Kidney glomerular epithelial cell (primary cell): ENCODE measurements at regions not wholly inside any gene's neighbourhood (a gene's known extent, or its start where the extent isn't known, plus 50 kb on each side); places are given as distances from the start of the nearest gene placed in this dataset.

ENCODE experiments used
- DNase-seq: peaks from one replicate; lab custom pipeline; 2025; lab: John Stamatoyannopoulos, UW

GRCh38 chr10:43869669-43870322 is 221.1 kb upstream of the ZNF32 start:
- DNase-seq, result no peak

GRCh38 chr10:43868952-43869351 is 220.3 kb upstream of the ZNF32 start:
- DNase-seq, result no peak

- no peak for DNase-seq
Observed at GRCh38 chr10:43867667-43868565, 219.2 kb upstream of the ZNF32 start.

GRCh38 chr10:43867113-43867512 is 218.4 kb upstream of the ZNF32 start:
- DNase-seq, result no peak

- no peak for DNase-seq
Observed at GRCh38 chr10:43866712-43867111, 218.0 kb upstream of the ZNF32 start.

GRCh38 chr10:43865265-43866135 is 216.8 kb upstream of the ZNF32 start:
- DNase-seq, result no peak

- no peak for DNase-seq
Observed at GRCh38 chr10:43864656-43865055, 216.0 kb upstream of the ZNF32 start.

GRCh38 chr10:43863859-43864591 is 215.3 kb upstream of the ZNF32 start:
- DNase-seq, result peak; percentile 33

GRCh38 chr10:43863270-43863669 is 214.6 kb upstream of the ZNF32 start:
- no peak for DNase-seq

GRCh38 chr10:43862756-43863155 is 214.1 kb upstream of the ZNF32 start:
- no peak for DNase-seq

GRCh38 chr10:43861966-43862751 is 213.5 kb upstream of the ZNF32 start:
- peak; percentile 97 for DNase-seq

GRCh38 chr10:43859016-43859525 is 210.4 kb upstream of the ZNF32 start:
- no peak for DNase-seq

- no peak for DNase-seq
Observed at GRCh38 chr10:43857931-43858315, 209.2 kb upstream of the ZNF32 start.

GRCh38 chr10:43857206-43857930 is 208.7 kb upstream of the ZNF32 start:
- peak; percentile 70 for DNase-seq

- DNase-seq, result no peak
Observed at GRCh38 chr10:43856299-43856698, 207.6 kb upstream of the ZNF32 start.

GRCh38 chr10:43855667-43856210 is 207.1 kb upstream of the ZNF32 start:
- DNase-seq, result no peak

GRCh38 chr10:43854007-43854406 is 205.3 kb upstream of the ZNF32 start:
- DNase-seq, result no peak

GRCh38 chr10:43853369-43853768 is 204.7 kb upstream of the ZNF32 start:
- no peak for DNase-seq

GRCh38 chr10:43852644-43853214 is 204.0 kb upstream of the ZNF32 start:
- DNase-seq, result no peak
